DND-41 (cell line): ENCODE measurements at regions not wholly inside any gene's neighbourhood (a gene's known extent, or its start where the extent isn't known, plus 50 kb on each side); places are given as distances from the start of the nearest gene placed in this dataset.

Experiments used
- ATAC-seq: fragments of 200-7000 bp; cut with Tn5 transposase; 3 replicates; pipeline ENCODE4 v1.9.1; 2021; ENCODE audit warnings: low read depth; ENCODE audit not compliant: insufficient read depth
- DNase-seq: peaks from one replicate; pipeline ENCODE4 v3.0.0-alpha.2; 2020
- H2AFZ ChIP-seq: 2 replicates; pipeline ENCODE4 v1.6.0; 2012; ENCODE audit warnings: low read depth, low read length
- H3K27ac ChIP-seq: 2 replicates; pipeline ENCODE4 v1.5.1; 2012; ENCODE audit warnings: low read length, inconsistent platforms
- H3K27me3 ChIP-seq: fragments of 200-600 bp; sonication (generic); 2 replicates; pipeline ENCODE4 v1.6.0; 2012; ENCODE audit warnings: low read length, mild to moderate bottlenecking, inconsistent platforms; ENCODE audit not compliant: insufficient read depth, poor library complexity
- H3K36me3 ChIP-seq: 2 replicates; pipeline ENCODE4 v1.5.1; 2012; ENCODE audit warnings: low read length, inconsistent platforms; ENCODE audit not compliant: insufficient read depth
- H3K4me1 ChIP-seq: 2 replicates; pipeline ENCODE4 v1.5.1; 2012; ENCODE audit warnings: mild to moderate bottlenecking, low read length; ENCODE audit not compliant: insufficient read depth
- H3K4me2 ChIP-seq: 2 replicates; pipeline ENCODE4 v1.6.0; 2012; ENCODE audit warnings: mild to moderate bottlenecking, moderate library complexity, low read length, inconsistent platforms; ENCODE audit not compliant: insufficient read depth
- H3K4me3 ChIP-seq, 2 experiments: fragments of 200-600 bp in 1 of 2; shearing (Covaris generic) in 1 of 2; 2 replicates each; pipeline ENCODE4 v1.5.1; 2012 to 2016; ENCODE audit warnings: inconsistent platforms in 2 of 2, low read length in 2 of 2, mild to moderate bottlenecking in 2 of 2, low read depth in 1 of 2, moderate library complexity in 1 of 2
- H3K79me2 ChIP-seq: 2 replicates; pipeline ENCODE4 v1.6.0; 2012; ENCODE audit warnings: low read length, inconsistent platforms; ENCODE audit not compliant: insufficient read depth
- H3K9ac ChIP-seq: 2 replicates; pipeline ENCODE4 v1.6.0; 2012; ENCODE audit warnings: low read depth, mild to moderate bottlenecking, inconsistent platforms, low read length, moderate library complexity
- H3K9me3 ChIP-seq: 2 replicates; pipeline ENCODE4 v1.5.1; 2012; ENCODE audit warnings: low read length, moderate library complexity, mild to moderate bottlenecking, inconsistent platforms; ENCODE audit not compliant: insufficient read depth, severe bottlenecking
- H4K20me1 ChIP-seq: 2 replicates; pipeline ENCODE4 v1.6.0; 2012; ENCODE audit warnings: low read length; ENCODE audit not compliant: insufficient read depth
- EZH2 ChIP-seq: IDR thresholded peaks from 3 replicates; pipeline ENCODE4 v1.6.1; 2012; ENCODE audit warnings: borderline replicate concordance, low read depth, mild to moderate bottlenecking, moderate library complexity, low read length, inconsistent platforms; ENCODE audit not compliant: severe bottlenecking
- TF ChIP-seq, protein P1 (sequence below): IDR thresholded peaks from 2 replicates; pipeline ENCODE4 v1.5.1; 2012; ENCODE audit warnings: borderline replicate concordance, low read length, moderate library complexity, mild to moderate bottlenecking; ENCODE audit not compliant: poor library complexity, severe bottlenecking; ENCODE audit errors: extremely low read depth

DNA sequence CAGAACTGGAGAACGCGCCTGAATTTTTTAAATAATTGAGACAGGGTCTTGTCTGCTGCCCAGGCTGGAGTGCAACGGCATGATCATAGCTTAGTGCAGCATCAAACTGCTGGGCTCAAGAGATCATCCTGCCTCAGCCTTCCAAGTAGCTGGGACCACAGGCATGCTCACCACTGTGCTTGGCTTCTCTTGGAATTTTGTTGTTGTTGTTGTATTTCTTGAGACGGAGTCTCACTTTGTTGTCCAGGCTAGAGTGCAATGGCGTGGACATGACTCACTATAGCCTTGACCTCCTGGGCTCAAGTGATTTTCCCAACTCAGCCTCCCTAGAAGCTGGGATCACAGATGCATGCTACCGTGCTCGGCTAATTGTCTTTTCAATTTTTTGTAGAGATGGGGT, 58.4 kb upstream of the DAB2IP start:
- Histone ChIP-seq H3K4me1 (no peaks in the 10 kb centered on the region), H3K36me3 (no peaks in the 10 kb centered on the region), H4K20me1 (no peaks in the 10 kb centered on the region), H3K9ac (no peak overlapping the region), H3K79me2 (no peaks in the 10 kb centered on the region), H3K27ac (no peak overlapping the region), H3K4me3 (no peak overlapping the region), H2AFZ (no peak overlapping the region), H3K4me2 (no peak overlapping the region), H3K27me3 (no peaks in the 10 kb centered on the region), H3K9me3 (no peaks in the 10 kb centered on the region)
- TF ChIP-seq EZH2 = no peak
- TF ChIP-seq, protein P1, sequence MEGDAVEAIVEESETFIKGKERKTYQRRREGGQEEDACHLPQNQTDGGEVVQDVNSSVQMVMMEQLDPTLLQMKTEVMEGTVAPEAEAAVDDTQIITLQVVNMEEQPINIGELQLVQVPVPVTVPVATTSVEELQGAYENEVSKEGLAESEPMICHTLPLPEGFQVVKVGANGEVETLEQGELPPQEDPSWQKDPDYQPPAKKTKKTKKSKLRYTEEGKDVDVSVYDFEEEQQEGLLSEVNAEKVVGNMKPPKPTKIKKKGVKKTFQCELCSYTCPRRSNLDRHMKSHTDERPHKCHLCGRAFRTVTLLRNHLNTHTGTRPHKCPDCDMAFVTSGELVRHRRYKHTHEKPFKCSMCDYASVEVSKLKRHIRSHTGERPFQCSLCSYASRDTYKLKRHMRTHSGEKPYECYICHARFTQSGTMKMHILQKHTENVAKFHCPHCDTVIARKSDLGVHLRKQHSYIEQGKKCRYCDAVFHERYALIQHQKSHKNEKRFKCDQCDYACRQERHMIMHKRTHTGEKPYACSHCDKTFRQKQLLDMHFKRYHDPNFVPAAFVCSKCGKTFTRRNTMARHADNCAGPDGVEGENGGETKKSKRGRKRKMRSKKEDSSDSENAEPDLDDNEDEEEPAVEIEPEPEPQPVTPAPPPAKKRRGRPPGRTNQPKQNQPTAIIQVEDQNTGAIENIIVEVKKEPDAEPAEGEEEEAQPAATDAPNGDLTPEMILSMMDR = no peak
- DNase-seq (no peak), ATAC-seq (no peak)

DNA sequence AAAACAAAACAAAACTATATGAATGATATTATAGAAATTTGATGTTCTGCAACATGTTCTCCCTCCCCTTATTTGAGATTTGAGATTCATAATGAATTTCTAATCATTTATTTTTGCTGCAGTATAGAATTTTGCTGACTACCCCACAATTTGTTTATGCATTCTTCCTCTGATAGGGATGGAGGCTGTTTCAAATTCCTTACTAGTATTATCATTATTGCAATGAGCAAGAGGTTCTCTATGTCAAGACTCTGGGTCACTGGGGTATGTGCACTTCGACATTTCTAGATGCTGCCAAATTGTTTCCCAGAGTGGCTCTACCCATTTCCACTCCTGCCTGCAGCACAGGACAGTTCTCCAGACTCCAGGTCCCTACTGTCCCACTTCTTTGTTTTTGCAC, 54.9 kb upstream of the DAB2IP start:
- no peaks in the 10 kb centered on the region for H3K36me3 ChIP-seq
- DNase-seq = no peak
- no peak overlapping the region for H3K4me3 ChIP-seq
- H3K4me2 ChIP-seq = no peak overlapping the region
- no peaks in the 10 kb centered on the region for H3K79me2 ChIP-seq
- no peaks in the 10 kb centered on the region for H3K27me3 ChIP-seq
- no peak overlapping the region for H3K9ac ChIP-seq
- H3K4me1 ChIP-seq = no peaks in the 10 kb centered on the region
- H3K9me3 ChIP-seq = no peaks in the 10 kb centered on the region
- H4K20me1 ChIP-seq = no peaks in the 10 kb centered on the region
- H2AFZ ChIP-seq = no peak overlapping the region
- ATAC-seq = no peak
- H3K27ac ChIP-seq = no peak overlapping the region
- no peak for TF ChIP-seq EZH2
- TF ChIP-seq, protein P1 = no peak

DNA sequence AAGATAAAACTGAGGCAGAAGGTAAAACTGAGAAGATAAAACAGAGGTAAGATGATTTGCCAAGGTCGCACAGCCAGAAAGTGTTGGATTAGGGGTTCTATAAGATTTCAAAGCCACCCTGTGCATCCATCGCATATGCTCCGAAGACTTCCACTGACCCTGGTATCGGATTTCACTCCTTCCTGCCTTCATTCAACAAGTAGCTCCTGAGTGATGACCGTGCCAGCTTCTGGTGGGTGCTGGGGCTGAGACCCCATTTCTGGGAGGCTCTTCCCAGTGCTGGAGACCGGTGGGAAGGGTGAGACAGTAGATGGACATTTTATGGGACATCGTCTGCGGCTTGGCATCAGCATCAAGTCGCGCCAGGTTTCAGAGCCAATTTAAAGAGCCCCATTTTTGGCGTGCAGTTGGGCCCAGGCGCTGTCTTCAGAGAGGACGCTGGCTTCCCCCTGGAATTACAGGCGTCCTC, 53.7 kb upstream of the DAB2IP start:
- no peak for DNase-seq
- Histone ChIP-seq H3K36me3 (no peaks in the 10 kb centered on the region), H3K27ac (no peak overlapping the region), H3K27me3 (no peaks in the 10 kb centered on the region), H2AFZ (no peak overlapping the region), H3K79me2 (no peaks in the 10 kb centered on the region), H3K4me3 (no peak overlapping the region), H3K9me3 (no peaks in the 10 kb centered on the region), H4K20me1 (no peaks in the 10 kb centered on the region), H3K4me1 (no peaks in the 10 kb centered on the region), H3K9ac (no peak overlapping the region), H3K4me2 (no peak overlapping the region)
- ATAC-seq = no peak
- TF ChIP-seq, protein P1 = no peak
- TF ChIP-seq EZH2 = no peak
